Stimulated activated CD8-positive, alpha-beta memory T cell treated with anti-CD3 and anti-CD28 coated beads, Interleukin-2, amount 100 ng/mL, for 48 hours (primary cell): ENCODE measurements at regions not wholly inside any gene's neighbourhood (a gene's known extent, or its start where the extent isn't known, plus 50 kb on each side); places are given as distances from the start of the nearest gene placed in this dataset.

ENCODE experiments used
- DNase-seq, 2 donors: peaks; one replicate each; pipeline ENCODE4 v3.0.0-alpha.2; 2020; ENCODE audit warnings: low read depth in 2 of 2

DNA sequence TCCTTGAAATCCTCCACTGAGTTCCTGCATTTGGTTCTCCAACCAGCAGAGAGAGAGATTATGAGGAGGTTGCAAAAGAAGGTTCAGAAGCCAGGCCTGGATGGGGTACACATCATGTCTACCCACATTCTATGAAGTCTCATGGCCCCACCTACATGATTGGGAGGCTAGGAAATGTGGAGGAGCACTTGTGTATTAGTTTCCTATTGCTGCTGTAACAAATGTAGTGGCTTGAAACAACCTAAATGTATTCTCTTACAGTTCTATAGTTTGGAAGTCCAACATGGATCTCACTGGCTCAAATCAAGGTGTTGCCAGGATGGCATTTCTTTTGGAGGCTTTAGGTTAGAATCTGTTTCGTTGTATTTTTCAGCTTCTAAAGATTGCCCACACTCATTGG lies 134.2 kb upstream of the ZNF648 start:
- DNase-seq, result no peak

DNA sequence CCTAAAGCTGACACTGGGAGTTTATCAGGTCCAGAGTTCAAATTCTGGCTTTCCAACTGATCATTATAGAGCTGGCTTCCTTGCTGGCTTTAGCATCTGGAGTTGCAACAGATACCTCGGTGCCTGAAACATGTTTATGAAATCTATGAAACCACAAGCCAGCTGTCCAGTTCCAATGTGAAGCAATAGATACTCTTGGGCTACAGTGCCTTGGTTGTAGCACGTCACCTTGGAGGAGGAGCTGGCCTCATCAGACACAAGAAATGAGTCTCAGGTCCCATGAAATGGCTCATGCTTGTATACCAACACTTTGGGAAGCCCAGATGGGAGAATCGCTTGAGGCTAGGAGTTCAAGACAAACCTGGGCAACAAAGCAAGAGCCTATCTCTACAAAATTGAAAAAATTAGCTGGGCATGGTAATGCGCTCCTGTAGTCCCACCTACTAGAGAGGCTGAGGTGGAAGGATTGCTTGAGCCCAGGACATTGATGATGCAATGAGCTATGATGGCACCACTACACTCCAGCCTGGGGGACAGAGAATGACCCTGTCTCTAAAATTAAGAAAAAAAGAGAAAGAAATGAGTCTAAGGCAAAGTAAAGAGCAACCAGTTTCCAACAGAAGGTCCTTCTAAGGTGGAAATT lies 132.5 kb upstream of the ZNF648 start:
- DNase-seq, result no peak

DNA sequence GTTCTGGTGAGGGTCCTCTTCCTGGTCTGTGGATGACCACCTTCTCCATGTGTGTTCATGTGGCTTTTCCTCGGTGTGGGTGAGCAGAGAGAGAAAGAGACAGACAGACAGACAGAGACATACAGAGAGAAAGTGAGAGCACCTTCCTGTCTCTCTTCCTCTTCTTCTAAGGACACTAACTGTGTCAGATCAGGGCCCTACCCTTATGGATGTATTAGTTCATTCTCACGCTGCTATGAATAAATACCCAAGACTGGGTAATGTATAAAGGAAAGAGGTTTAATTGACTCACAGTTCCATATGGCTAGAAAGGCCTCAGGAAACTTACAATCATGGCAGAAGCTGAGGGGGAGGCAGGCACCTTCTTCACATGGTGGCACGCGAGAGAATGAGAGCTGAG lies 131.5 kb upstream of the ZNF648 start:
- DNase-seq, result no peak

- DNase-seq, result no peak
These were observed 130.7 kb upstream of the ZNF648 start for GRCh38 chr1:182192215-182192614.

DNA sequence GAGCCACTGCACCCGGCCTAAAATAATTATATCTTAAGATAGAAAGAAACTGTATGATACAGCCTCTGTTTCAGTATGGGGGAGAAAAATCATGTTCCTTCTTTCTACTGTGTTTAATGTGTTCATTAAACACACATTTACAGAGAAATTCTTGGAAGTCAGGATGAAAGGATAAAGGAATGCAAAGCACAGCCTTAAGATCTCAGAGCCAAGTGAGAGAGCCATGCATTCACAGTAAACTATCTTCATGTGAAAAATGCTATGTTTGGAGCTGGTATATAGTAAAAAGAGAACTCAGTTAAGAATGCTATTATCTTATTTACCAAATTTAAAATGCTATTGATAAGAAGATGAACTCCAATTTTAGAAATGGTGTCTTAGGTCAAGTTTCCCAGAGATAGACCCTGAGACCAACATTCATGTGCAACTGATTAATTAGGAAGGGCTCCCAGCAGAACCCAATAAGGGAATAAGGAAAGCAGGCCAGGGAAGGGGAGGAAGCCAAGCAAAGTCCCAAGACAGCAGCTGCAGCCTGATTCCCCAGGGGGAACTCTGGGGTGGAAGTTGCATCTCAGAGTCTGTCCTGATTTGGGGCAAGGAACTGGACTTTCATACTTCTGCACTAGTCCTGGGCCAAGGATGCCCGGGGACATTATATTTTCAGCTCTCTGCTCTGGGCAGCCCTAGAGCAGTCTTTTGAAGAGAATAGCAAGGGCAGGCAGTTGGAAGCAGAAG lies 130.0 kb upstream of the ZNF648 start:
- no peak for DNase-seq

GRCh38 chr1:182189535-182190066 lies 128.1 kb upstream of the ZNF648 start:
- no peak for DNase-seq

- no peak for DNase-seq
These were observed 125.2 kb upstream of the ZNF648 start for GRCh38 chr1:182186757-182187146.

GRCh38 chr1:182185842-182186756 lies 124.6 kb upstream of the ZNF648 start:
- no peak for DNase-seq

DNA sequence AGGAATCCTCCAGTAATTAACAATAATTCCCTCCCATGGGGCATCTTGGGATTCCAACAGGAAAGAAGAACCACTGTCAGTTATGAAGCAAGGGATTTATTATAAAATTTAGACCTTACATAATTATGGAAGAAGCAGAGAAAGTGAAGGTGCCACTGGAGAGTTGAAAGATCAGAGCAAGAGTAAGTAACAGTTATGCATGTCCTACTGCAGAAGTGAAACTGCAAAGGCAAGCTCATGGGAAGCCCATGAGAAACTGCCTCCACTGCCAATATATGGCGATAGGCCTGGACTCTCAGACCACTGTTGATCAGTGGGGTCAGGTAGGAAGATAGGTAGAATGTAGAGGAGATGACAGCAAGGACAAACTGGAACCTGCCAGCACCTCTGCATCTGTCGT lies 123.6 kb upstream of the ZNF648 start:
- DNase-seq, result no peak

DNA sequence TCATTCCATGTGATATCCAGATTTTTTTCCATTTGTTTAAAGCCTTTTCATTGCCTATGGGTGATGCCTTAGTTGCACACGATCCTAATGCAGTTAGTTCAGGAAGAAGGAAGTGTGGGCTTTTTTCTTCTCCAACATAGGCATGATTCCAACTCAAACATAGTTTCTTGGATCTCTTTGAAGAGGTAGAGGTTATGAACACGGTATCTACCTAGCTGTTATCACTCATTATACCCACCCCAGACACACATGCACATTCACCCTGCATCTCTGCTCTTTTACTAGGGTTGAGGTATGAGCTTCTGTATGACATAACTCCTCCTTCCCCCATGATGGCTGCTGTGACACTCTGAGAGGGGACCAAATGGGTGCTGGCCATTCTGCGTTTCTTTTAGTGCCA lies 122.1 kb upstream of the ZNF648 start:
- DNase-seq, result no peak

DNA sequence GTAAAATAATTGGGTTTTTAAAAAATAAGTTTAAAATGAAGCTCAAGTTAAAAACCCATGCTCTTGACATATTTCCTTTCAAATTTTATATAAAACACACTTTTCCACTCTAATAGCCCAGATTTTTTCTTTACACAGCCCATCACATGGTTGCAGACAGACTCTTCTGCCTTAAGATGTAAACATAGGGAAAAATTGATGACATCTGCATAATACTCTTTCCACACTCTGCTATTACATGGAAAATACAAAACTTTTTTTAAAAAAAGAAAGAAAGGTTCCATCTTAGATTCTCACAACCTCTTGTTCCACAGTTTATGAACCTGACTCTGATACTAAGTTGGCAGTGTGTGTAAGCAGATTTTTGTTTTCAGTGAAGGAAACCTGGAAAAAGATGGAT lies 120.8 kb upstream of the ZNF648 start:
- DNase-seq, result no peak

- DNase-seq, result no peak
These were observed 119.7 kb upstream of the ZNF648 start for GRCh38 chr1:182181167-182181572.

DNA sequence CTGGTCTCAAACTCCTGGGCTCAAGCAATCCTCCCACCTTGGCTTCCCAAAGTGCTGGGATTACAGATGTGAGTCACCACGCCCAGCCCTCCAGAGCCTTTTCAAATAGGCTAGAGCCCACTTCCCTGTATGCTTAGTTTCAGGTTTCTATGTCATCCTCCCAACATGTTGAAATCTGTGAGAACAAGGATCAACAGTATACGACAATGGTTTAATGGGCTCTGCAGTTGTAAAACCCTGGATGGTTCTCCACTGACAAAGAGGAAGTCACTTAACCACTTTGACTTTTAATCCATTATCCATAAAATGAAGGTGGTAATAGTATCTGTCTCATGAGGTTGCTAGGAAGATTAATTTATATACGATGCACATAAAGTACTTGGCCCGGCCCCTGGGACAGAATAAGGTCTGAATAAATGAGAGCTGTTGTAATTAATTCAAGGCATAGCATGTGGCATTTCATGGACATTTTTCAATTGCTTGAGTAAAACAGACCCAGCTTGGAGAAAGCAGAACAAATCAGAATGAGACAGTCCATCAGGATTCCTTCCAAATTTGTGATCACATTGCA lies 113.9 kb upstream of the ZNF648 start:
- no peak for DNase-seq

DNA sequence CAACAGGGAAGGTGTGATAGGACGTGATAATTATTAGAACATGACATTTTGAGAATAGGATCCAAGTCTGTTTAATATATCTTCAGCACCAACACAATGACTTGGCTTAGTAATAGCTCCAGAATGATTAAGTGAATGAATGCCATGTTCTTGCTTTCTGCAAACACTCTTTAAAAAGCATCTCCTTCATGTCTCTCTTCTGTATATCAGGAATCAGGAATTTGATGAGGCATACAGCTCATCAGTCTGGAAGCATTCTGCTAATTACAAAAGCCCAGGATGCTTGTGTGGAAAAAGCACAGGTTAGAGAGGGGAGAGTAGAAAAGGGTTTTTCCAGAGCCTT lies 113.0 kb upstream of the ZNF648 start:
- DNase-seq, result no peak

DNA sequence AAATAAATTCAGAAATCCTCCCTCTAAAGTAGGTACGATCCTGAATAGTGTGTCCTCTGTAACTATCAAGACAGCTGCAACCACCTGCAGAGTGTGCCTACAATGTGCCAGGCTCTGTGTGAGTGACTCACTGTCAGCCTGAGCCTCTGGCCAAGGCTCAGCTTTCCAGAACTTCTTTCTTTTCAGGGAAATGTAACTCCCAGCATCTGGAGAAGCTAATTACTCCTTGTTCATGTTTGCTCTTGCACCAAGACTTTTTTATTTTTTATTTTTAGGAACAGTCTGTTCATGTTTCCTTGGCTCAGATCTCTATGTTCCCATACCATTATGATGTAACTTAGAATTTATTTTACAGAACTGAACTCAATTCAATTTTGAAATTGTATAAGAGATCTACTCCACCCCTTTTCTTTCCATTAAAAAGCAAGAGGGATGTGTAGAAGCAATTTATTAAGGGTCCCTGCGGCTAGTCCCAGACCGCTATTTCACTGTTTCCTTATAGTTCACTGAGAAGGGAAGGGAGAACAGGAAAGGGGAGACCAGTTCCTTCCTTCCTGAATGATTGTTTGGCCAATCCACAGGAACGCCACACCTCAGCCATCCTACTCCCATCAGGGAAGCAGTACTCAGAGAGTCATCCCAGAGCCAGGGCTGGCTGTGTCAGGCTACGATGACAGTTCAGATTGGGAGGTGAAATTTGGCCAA lies 112.4 kb upstream of the ZNF648 start:
- DNase-seq, result no peak

- DNase-seq, result no peak
These were observed 111.2 kb upstream of the ZNF648 start for GRCh38 chr1:182172699-182173098.

GRCh38 chr1:182170891-182171461 lies 109.5 kb upstream of the ZNF648 start:
- no peak for DNase-seq

DNA sequence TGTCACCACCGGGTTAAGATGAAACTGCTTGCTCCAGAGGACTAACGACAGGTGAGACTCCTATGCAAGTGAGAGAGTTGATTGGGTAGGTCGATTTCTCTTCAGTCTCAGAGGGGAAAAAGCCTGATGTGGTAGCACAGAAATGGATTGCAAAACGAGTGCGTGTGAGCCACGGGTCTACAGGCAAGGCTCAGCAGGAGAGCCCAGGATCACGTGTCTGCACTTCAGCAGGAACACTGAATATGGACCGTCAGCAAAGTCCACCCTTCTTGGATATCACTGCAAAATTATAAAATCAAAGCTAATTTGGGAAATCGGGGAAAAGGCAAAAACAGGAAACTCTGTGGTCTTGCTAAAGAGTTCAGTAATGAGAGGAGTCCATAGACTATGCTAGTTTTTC lies 107.7 kb upstream of the ZNF648 start:
- no peak for DNase-seq

DNA sequence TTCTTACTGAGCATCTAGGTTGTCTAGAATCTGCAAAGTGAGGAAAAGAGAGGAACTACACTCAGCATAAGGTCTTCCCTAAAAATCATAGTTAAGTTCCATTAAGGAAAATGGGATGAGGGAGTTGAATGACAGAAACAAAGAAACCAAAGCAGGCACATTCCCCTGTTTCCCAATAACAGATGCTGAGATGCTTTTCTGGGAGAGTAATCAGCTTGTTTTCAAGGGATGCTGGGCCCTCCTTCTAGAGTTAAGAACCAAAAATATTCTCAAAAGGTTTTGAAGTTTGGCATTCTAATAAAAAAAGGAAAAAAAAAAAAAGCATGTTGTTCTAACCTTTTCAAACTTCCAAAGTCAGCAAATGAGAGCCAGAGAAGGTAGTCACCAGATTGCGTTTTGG lies 105.2 kb upstream of the ZNF648 start:
- no peak for DNase-seq

- no peak for DNase-seq
These were observed 104.8 kb upstream of the ZNF648 start for GRCh38 chr1:182166321-182166720.

DNA sequence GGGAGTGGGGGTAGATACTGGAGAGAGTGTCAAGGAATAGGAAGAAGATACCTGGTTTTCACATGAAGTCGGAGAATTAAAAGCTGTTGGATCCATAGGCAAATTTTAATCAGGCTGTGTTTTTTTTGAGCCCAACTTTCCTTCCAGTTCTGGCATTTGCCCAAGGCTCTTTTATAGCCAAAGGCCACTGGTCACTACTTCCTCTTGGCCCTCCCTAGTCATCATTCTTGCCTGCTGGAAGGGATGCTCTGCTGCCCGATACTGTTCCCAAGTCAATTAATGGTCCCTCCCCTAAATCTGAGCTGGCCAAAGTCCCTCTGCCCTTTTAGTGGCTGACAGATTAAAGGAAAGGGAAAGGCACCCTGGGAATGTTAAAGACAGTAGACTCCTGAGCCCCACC lies 102.8 kb upstream of the ZNF648 start:
- DNase-seq, result no peak
